Upper lobe of right lung (tissue), 1 donor: ENCODE measurements at regions not wholly inside any gene's neighbourhood (a gene's known extent, or its start where the extent isn't known, plus 50 kb on each side); places are given as distances from the start of the nearest gene placed in this dataset.

Source experiments
- ATAC-seq: fragments of 200-7000 bp; cut with Tn5 transposase; one replicate; pipeline ENCODE4 v1.9.1; 2020; ENCODE audit warnings: mild to moderate bottlenecking, moderate library complexity
- DNase-seq: peaks from one replicate; pipeline ENCODE4 v3.0.0-alpha.2; 2020
- H3K27ac ChIP-seq: fragments of 200-600 bp; one replicate; pipeline ENCODE4 v1.8.0; 2022
- H3K27me3 ChIP-seq: fragments of 200-600 bp; one replicate; pipeline ENCODE4 v1.8.0; 2022; ENCODE audit warnings: mild to moderate bottlenecking
- H3K36me3 ChIP-seq: fragments of 200-600 bp; one replicate; pipeline ENCODE4 v1.8.0; 2022
- H3K4me1 ChIP-seq: fragments of 200-600 bp; one replicate; pipeline ENCODE4 v1.8.0; 2022
- H3K4me3 ChIP-seq: fragments of 200-600 bp; one replicate; pipeline ENCODE4 v1.8.0; 2022; ENCODE audit warnings: mild to moderate bottlenecking
- H3K9me3 ChIP-seq: fragments of 200-600 bp; one replicate; pipeline ENCODE4 v1.8.0; 2022
- intact Hi-C: fragments of 100-400 bp; cut with DNase I; formaldehyde crosslinking; loops from one replicate; pipeline ENCODE4 v1.11.0; 2022
- TF ChIP-seq, protein P1 (sequence below): fragments of 200-600 bp; IDR thresholded peaks from one replicate; pipeline ENCODE4 v1.8.0; 2022; ENCODE audit warnings: antibody characterized with exemption
- donor health status: DM: no; HTN: yes; CAD: no; lungs with severe emphysema.

DNA sequence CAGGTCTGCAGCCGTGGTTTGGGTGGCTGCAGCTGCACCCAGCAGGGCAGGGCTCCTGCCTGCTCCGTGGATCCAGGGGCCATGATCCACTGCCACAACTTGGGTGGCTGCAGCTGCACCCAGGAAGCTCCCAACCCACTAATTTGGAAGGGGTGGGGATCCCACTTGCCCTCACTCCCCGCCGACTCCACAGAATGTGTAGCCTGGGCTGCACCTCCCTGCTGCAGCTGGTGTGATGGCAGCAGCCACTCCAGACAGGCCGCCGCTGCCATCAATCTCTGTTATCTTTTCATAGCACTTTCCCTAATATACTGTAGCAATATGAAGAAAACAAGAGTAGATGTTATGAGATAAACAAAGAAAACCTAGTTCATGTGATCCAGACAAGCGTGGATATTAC lies 137.8 kb upstream of the CNTN3 start:
- DNase-seq (no peak), ATAC-seq (no peak)
- Histone ChIP-seq H3K27me3 (no peaks in the 10 kb centered on the region), H3K36me3 (no peaks in the 10 kb centered on the region), H3K4me1 (no peaks in the 10 kb centered on the region), H3K4me3 (no peak overlapping the region), H3K27ac (no peak overlapping the region), H3K9me3 (no peaks in the 10 kb centered on the region)
- intact Hi-C loops: no loop called here
- TF ChIP-seq, protein P1, sequence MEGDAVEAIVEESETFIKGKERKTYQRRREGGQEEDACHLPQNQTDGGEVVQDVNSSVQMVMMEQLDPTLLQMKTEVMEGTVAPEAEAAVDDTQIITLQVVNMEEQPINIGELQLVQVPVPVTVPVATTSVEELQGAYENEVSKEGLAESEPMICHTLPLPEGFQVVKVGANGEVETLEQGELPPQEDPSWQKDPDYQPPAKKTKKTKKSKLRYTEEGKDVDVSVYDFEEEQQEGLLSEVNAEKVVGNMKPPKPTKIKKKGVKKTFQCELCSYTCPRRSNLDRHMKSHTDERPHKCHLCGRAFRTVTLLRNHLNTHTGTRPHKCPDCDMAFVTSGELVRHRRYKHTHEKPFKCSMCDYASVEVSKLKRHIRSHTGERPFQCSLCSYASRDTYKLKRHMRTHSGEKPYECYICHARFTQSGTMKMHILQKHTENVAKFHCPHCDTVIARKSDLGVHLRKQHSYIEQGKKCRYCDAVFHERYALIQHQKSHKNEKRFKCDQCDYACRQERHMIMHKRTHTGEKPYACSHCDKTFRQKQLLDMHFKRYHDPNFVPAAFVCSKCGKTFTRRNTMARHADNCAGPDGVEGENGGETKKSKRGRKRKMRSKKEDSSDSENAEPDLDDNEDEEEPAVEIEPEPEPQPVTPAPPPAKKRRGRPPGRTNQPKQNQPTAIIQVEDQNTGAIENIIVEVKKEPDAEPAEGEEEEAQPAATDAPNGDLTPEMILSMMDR: no peak

DNA sequence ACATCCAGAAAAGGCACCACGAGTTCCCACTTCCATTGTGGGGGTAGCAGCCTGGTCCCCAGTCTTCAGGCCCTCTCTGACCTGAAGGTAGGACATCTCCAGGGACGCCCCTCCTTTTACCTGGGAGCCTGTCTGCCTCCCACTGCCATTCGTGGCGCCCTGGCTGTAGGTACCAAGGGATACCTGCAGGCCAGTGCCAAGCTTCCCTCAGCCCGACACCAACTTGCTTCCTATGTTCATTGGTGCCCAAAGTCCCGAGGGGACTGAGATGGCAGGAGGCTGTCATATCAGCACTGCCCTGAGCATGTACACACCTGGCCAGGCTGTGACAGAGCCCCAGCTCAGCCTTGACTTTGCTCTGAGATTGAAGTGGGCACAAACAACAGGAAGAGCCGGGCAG lies 137.3 kb upstream of the CNTN3 start:
- TF ChIP-seq, protein P1: no peak
- ATAC-seq (peak; percentile 20), DNase-seq (no peak)
- Histone ChIP-seq H3K36me3 (no peaks in the 10 kb centered on the region), H3K9me3 (no peaks in the 10 kb centered on the region), H3K27me3 (no peaks in the 10 kb centered on the region), H3K4me3 (no peak overlapping the region), H3K4me1 (no peaks in the 10 kb centered on the region), H3K27ac (no peak overlapping the region)
- intact Hi-C loops: no loop called here

DNA sequence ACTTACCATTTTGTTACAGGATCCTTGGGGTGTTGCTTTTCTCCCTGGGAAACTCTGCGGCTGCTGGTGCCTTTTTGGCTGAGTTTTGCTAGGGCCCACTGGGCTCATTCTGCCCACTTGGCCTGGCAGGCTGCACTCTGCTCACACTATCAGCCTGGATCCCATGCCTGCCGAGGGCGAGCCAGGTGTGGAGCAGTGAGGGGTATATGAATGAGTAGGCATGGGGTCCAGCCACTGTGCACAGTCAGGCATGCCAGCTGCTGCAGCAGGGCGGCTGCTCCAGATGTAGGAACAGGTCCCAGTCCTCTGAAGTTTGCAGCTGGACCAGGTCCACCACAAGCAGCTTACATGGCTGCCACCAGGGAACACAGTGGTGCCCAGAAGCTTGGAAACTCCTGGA lies 136.4 kb upstream of the CNTN3 start:
- DNase-seq: no peak
- H3K4me1 ChIP-seq: no peaks in the 10 kb centered on the region
- H3K4me3 ChIP-seq: no peak overlapping the region
- TF ChIP-seq, protein P1: no peak
- ATAC-seq: peak; percentile 27
- H3K27ac ChIP-seq: no peak overlapping the region
- no peaks in the 10 kb centered on the region for H3K9me3 ChIP-seq
- intact Hi-C loops: no loop called here
- no peaks in the 10 kb centered on the region for H3K36me3 ChIP-seq
- H3K27me3 ChIP-seq: no peaks in the 10 kb centered on the region

DNA sequence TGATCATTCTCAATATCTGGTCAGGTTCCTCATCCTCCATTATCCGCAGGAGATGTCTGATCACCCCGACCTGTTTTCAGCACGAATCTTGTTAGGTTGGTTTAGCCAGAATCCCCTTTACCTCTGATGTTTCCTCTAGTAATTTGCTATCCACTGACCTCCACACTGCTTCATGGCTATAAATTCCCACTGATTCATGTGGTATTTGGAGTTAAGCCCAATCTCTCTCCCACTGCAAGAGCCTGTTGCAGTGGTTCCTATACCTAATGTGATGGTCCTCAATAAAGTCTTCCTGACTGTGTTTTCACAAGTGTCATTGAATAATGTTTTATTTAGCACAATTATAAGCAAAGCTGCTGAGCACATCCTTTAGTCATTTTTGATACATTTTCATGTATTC lies 124.8 kb upstream of the CNTN3 start:
- H3K4me1 ChIP-seq: no peaks in the 10 kb centered on the region
- no peaks in the 10 kb centered on the region for H3K9me3 ChIP-seq
- DNase-seq (no peak), ATAC-seq (no peak)
- H3K4me3 ChIP-seq: no peak overlapping the region
- H3K27ac ChIP-seq: no peak overlapping the region
- TF ChIP-seq, protein P1: no peak
- H3K36me3 ChIP-seq: no peaks in the 10 kb centered on the region
- intact Hi-C loops: no loop called here
- H3K27me3 ChIP-seq: no peaks in the 10 kb centered on the region

DNA sequence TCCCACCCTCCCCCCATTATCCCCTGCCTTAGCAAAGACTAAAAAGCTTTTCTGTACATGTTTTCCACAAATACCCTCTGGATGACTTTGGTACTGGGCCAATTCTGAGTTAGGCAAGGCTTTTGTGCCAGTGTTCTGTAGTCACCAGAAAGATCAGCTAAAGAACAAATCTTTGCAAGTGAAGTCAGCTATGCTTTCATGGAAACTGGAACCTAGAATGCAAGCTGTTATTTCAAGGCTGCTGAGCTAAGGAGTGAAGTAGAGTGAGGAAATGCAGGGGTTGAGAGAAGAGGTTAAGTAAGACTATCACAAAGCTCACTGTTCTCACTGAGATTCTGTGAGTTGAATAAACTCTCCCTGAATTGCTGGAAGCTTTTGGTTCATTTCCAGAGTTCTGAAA lies 107.8 kb upstream of the CNTN3 start:
- intact Hi-C loops: no loop called here
- DNase-seq: no peak

DNA sequence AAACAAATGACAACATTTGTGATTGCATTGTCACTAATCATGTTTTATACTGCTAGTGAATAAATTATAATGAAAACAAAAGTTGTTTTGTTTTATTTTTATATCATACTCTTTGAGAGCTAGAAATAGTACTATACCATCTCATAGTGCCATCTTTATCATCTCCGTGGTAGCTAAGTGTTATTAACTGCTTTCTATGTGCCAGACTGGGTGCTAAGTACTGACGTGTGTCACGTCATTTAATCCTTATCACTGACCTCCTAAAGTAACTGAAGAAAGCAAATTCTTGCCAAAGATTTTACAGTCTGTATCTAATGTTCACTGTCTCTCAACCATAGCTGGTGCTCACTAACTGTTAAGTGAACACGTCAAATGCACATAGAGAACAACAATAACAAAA lies 99.5 kb upstream of the CNTN3 start:
- Histone ChIP-seq H3K9me3 (no peaks in the 10 kb centered on the region), H3K4me1 (no peaks in the 10 kb centered on the region), H3K36me3 (no peaks in the 10 kb centered on the region), H3K27me3 (no peaks in the 10 kb centered on the region), H3K4me3 (no peak overlapping the region), H3K27ac (no peak overlapping the region)
- ATAC-seq (no peak), DNase-seq (no peak)
- TF ChIP-seq, protein P1: no peak
- intact Hi-C loops: no loop called here

More for the DNA sequence above, 107.8 kb upstream of the CNTN3 start:
- Histone ChIP-seq H3K36me3 (no peaks in the 10 kb centered on the region), H3K27ac (no peak overlapping the region), H3K4me3 (no peak overlapping the region), H3K27me3 (no peaks in the 10 kb centered on the region), H3K4me1 (no peaks in the 10 kb centered on the region), H3K9me3 (no peaks in the 10 kb centered on the region)
- TF ChIP-seq, protein P1: no peak
- no peak for ATAC-seq
